ENCODE measurements at regions not wholly inside any gene's neighbourhood (a gene's known extent, or its start where the extent isn't known, plus 50 kb on each side); places are given as distances from the start of the nearest gene placed in this dataset.

DNA sequence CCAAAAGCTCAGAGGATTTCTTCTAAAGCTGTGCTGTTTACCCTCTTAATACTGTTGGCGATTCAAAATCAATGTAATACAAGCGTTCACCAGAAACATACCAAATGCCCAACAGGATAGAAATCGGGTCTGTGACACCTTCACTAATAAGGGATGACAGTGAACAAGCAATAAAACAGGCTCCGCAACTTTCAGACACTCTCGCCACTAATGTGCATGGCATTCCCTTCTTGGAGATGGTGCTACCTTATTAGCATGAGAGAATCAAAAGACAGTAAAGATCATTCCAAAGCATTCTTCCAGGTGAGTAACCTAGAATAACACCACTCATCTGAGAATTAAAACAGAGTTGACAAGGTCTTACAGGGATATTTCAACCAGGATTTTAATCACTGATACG lies 367.1 kb downstream of the TTLL7 start:
- TF ChIP-seq CTCF (conservative IDR thresholded peaks at IDR 0.05; ENCODE audit: low read depth, low read length) = no peak
- H3K4me3 ChIP-seq (ENCODE audit: low read depth, low read length) = no peak overlapping the region
- no peak for DNase-seq (ENCODE audit: low read depth)

- no peak for TF ChIP-seq CTCF (conservative IDR thresholded peaks at IDR 0.05; ENCODE audit: low read depth, low read length)
- no peak overlapping the region for H3K4me3 ChIP-seq (ENCODE audit: low read depth, low read length)
- DNase-seq (ENCODE audit: low read depth) = no peak
These were observed 371.9 kb downstream of the TTLL7 start for GRCh38 chr1:83627045-83627444.

GRCh38 chr1:83626603-83627002 lies 372.3 kb downstream of the TTLL7 start:
- no peak for DNase-seq (ENCODE audit: low read depth)
- H3K4me3 ChIP-seq (ENCODE audit: low read depth, low read length) = no peak overlapping the region
- no peak for TF ChIP-seq CTCF (conservative IDR thresholded peaks at IDR 0.05; ENCODE audit: low read depth, low read length)

- no peak for TF ChIP-seq CTCF (conservative IDR thresholded peaks at IDR 0.05; ENCODE audit: low read depth, low read length)
- no peak for DNase-seq (ENCODE audit: low read depth)
These were observed 373.3 kb downstream of the TTLL7 start for GRCh38 chr1:83625646-83626045.

GRCh38 chr1:83620016-83620415 lies 378.9 kb downstream of the TTLL7 start:
- TF ChIP-seq CTCF (conservative IDR thresholded peaks at IDR 0.05; ENCODE audit: low read depth, low read length) = no peak
- no peak for DNase-seq (ENCODE audit: low read depth)
- H3K4me3 ChIP-seq (ENCODE audit: low read depth, low read length) = no peak overlapping the region

More at GRCh38 chr1:83625646-83626045, 373.3 kb downstream of the TTLL7 start:
- H3K4me3 ChIP-seq (ENCODE audit: low read depth, low read length) = no peak overlapping the region

- DNase-seq (ENCODE audit: low read depth) = no peak
- no peak overlapping the region for H3K4me3 ChIP-seq (ENCODE audit: low read depth, low read length)
- no peak for TF ChIP-seq CTCF (conservative IDR thresholded peaks at IDR 0.05; ENCODE audit: low read depth, low read length)
These were observed 379.6 kb downstream of the TTLL7 start for GRCh38 chr1:83619170-83619896.

- H3K4me3 ChIP-seq (ENCODE audit: low read depth, low read length) = no peak overlapping the region
- no peak for DNase-seq (ENCODE audit: low read depth)
- TF ChIP-seq CTCF (conservative IDR thresholded peaks at IDR 0.05; ENCODE audit: low read depth, low read length) = no peak
These were observed 381.0 kb downstream of the TTLL7 start for GRCh38 chr1:83617883-83618282.

All from epithelial cell of proximal tubule (primary cell).